Kidney (tissue), 13 donors: ENCODE measurements at regions not wholly inside any gene's neighbourhood (a gene's known extent, or its start where the extent isn't known, plus 50 kb on each side); places are given as distances from the start of the nearest gene placed in this dataset.

Source experiments
- DNase-seq, 5 donors: peaks; one replicate each; pipeline ENCODE4 v3.0.0-alpha.2; 2013 to 2020
- FAIRE-seq: peaks from 2 replicates; lab custom pipeline; 2012; peaks lifted over from hg19 to GRCh38; lab: Jason Lieb, UNC
- H3K27ac ChIP-seq, 2 donors: one replicate each; pipeline ENCODE4 v1.7.0; 2013; ENCODE audit warnings: low read depth in 2 of 2, low read length in 2 of 2, inconsistent platforms in 1 of 2
- H3K27me3 ChIP-seq: one replicate; pipeline ENCODE4 v1.7.1; 2013; ENCODE audit warnings: low read length, inconsistent platforms; ENCODE audit not compliant: control insufficient read depth, insufficient read depth
- H3K36me3 ChIP-seq, 3 donors: one replicate each; pipeline versions ENCODE4 v1.7.0 to v1.7.1; 2013; ENCODE audit warnings: low read length in 3 of 3, control low read depth in 1 of 3, inconsistent platforms in 1 of 3; ENCODE audit not compliant: insufficient read depth in 3 of 3, control insufficient read depth in 2 of 3
- H3K4me1 ChIP-seq, 3 donors: one replicate each; pipeline versions ENCODE4 v1.7.0 to v1.7.1; 2013; ENCODE audit warnings: low read length in 3 of 3, inconsistent platforms in 1 of 3, low read depth in 1 of 3; ENCODE audit not compliant: control insufficient read depth in 2 of 3, insufficient read depth in 2 of 3
- H3K4me3 ChIP-seq, 3 donors: one replicate each; pipeline versions ENCODE4 v1.7.0 to v1.8.1; 2013; ENCODE audit warnings: low read length in 3 of 3, control low read depth in 1 of 3, inconsistent platforms in 1 of 3
- H3K9ac ChIP-seq, 3 donors: one replicate each; pipeline versions ENCODE4 v1.7.0 to v1.7.1; 2013; ENCODE audit warnings: low read length in 3 of 3, control low read depth in 1 of 3, inconsistent platforms in 1 of 3
- H3K9me3 ChIP-seq, 3 donors: one replicate each; pipeline versions ENCODE4 v1.7.0 to v1.7.1; 2013; ENCODE audit warnings: low read length in 3 of 3, control low read depth in 1 of 3, inconsistent platforms in 1 of 3; ENCODE audit not compliant: control insufficient read depth in 2 of 3, insufficient read depth in 1 of 3
- CTCF ChIP-seq: IDR thresholded peaks from 3 replicates; pipeline ENCODE4 v1.5.1; 2012; ENCODE audit warnings: mild to moderate bottlenecking, moderate library complexity, borderline replicate concordance; ENCODE audit not compliant: insufficient read depth; ENCODE audit errors: extremely low read depth
- intact Hi-C: fragments of 100-400 bp; cut with DNase I; formaldehyde crosslinking; loops from one replicate; pipeline ENCODE4 v1.11.1; 2022
- donor health status: control.
- donor health status: control.
- donor health status: control.
- donor health status: control.
- donor health status: control.
- donor health status: DM: yes; HTN: yes; CAD: no.
- donor health status: Normal renal cell carcinoma (clear cell type).

GRCh38 chr12:60010486-60010885 lies 414.7 kb downstream of the SLC16A7 start:
- DNase-seq, result no peak
- no peak for FAIRE-seq
- no peaks in the 10 kb centered on the region for H3K4me1 ChIP-seq
- H3K9me3 ChIP-seq, result no peaks in the 10 kb centered on the region
- no peaks in the 10 kb centered on the region for H3K27me3 ChIP-seq
- no peak for TF ChIP-seq CTCF
- intact Hi-C loops, result no loop called here
- H3K4me3 ChIP-seq, result no peak overlapping the region
- no peak overlapping the region for H3K9ac ChIP-seq
- H3K27ac ChIP-seq, result no peak overlapping the region
- H3K36me3 ChIP-seq, result no peaks in the 10 kb centered on the region

GRCh38 chr12:60012659-60013058 lies 416.8 kb downstream of the SLC16A7 start:
- no peak overlapping the region for H3K9ac ChIP-seq
- TF ChIP-seq CTCF, result no peak
- no peaks in the 10 kb centered on the region for H3K27me3 ChIP-seq
- no peak overlapping the region for H3K4me3 ChIP-seq
- no peaks in the 10 kb centered on the region for H3K9me3 ChIP-seq
- no peaks in the 10 kb centered on the region for H3K36me3 ChIP-seq
- H3K27ac ChIP-seq, result no peak overlapping the region
- H3K4me1 ChIP-seq, result no peaks in the 10 kb centered on the region
- DNase-seq (no peak), FAIRE-seq (no peak)
- intact Hi-C loops, result no loop called here

GRCh38 chr12:60014436-60014835 lies 418.6 kb downstream of the SLC16A7 start:
- no peaks in the 10 kb centered on the region for H3K36me3 ChIP-seq
- H3K9ac ChIP-seq, result no peak overlapping the region
- intact Hi-C loops, result no loop called here
- no peaks in the 10 kb centered on the region for H3K27me3 ChIP-seq
- TF ChIP-seq CTCF, result no peak
- FAIRE-seq, result no peak
- H3K9me3 ChIP-seq, result no peaks in the 10 kb centered on the region
- no peaks in the 10 kb centered on the region for H3K4me1 ChIP-seq
- H3K27ac ChIP-seq, result no peak overlapping the region
- no peak overlapping the region for H3K4me3 ChIP-seq
- DNase-seq, result no peak

GRCh38 chr12:60020068-60020467 lies 424.2 kb downstream of the SLC16A7 start:
- intact Hi-C loops, result no loop called here
- DNase-seq, result no peak
- no peaks in the 10 kb centered on the region for H3K4me1 ChIP-seq

More at GRCh38 chr12:60020068-60020467, 424.2 kb downstream of the SLC16A7 start:
- TF ChIP-seq CTCF, result no peak
- no peaks in the 10 kb centered on the region for H3K27me3 ChIP-seq
- no peaks in the 10 kb centered on the region for H3K9me3 ChIP-seq
- no peak overlapping the region for H3K27ac ChIP-seq
- no peak overlapping the region for H3K4me3 ChIP-seq
- H3K9ac ChIP-seq, result no peak overlapping the region
- no peak for FAIRE-seq
- no peaks in the 10 kb centered on the region for H3K36me3 ChIP-seq
